AG04449 (cell line): ENCODE measurements at regions not wholly inside any gene's neighbourhood (a gene's known extent, or its start where the extent isn't known, plus 50 kb on each side); places are given as distances from the start of the nearest gene placed in this dataset.
A peak's percentile ranks its signal among the peaks of the same experiment; 100 is the strongest.

ENCODE experiments used
- CTCF ChIA-PET: fragments of 350-600 bp; formaldehyde crosslinking; extraction: SDS; loops from one replicate; lab custom pipeline; 2021; ENCODE audit warnings: antibody characterized with exemption; lab: Yijun Ruan, JAX
- POLR2A ChIA-PET: fragments of 400-600, 350-600 bp; formaldehyde crosslinking; extraction: SDS; loops from one replicate; lab custom pipeline; 2020; ENCODE audit warnings: antibody characterized with exemption, inconsistent platforms; lab: Yijun Ruan, JAX
- DNase-seq: peaks from one replicate; pipeline ENCODE4 v3.0.0-alpha.2; 2010; ENCODE audit warnings: low read depth, low spot score
- H3K4me3 ChIP-seq: 2 replicates; pipeline ENCODE4 v1.5.1; 2011; ENCODE audit warnings: low read depth, mild to moderate bottlenecking, control low read depth, low read length
- TF ChIP-seq, protein P1 (sequence below): IDR thresholded peaks from one replicate; pipeline ENCODE4 v1.5.1; 2011; ENCODE audit warnings: mild to moderate bottlenecking, moderate library complexity, low read length, control low read depth, inconsistent platforms; ENCODE audit not compliant: insufficient read depth; ENCODE audit errors: missing control alignments

DNA sequence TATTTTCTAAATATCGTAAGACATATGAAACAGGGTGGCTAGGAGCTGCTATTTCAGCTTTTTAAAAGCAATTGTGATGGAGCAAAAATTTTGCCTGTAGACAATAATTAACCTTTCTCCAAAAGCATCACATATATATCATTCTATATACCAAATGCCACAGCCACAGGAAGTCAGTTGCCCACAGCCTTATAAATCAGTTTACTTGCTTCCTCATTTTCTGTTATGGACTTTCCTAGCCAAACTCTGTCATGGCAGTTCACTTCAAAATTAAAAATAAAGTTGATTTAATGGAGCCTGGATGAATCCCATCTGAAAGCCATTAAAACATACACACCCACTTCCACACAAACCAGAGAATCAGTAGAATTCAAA, 93.4 kb upstream of the NHSL1 start:
- TF ChIP-seq, protein P1, sequence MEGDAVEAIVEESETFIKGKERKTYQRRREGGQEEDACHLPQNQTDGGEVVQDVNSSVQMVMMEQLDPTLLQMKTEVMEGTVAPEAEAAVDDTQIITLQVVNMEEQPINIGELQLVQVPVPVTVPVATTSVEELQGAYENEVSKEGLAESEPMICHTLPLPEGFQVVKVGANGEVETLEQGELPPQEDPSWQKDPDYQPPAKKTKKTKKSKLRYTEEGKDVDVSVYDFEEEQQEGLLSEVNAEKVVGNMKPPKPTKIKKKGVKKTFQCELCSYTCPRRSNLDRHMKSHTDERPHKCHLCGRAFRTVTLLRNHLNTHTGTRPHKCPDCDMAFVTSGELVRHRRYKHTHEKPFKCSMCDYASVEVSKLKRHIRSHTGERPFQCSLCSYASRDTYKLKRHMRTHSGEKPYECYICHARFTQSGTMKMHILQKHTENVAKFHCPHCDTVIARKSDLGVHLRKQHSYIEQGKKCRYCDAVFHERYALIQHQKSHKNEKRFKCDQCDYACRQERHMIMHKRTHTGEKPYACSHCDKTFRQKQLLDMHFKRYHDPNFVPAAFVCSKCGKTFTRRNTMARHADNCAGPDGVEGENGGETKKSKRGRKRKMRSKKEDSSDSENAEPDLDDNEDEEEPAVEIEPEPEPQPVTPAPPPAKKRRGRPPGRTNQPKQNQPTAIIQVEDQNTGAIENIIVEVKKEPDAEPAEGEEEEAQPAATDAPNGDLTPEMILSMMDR = no peak
- POLR2A ChIA-PET = no interaction called here

DNA sequence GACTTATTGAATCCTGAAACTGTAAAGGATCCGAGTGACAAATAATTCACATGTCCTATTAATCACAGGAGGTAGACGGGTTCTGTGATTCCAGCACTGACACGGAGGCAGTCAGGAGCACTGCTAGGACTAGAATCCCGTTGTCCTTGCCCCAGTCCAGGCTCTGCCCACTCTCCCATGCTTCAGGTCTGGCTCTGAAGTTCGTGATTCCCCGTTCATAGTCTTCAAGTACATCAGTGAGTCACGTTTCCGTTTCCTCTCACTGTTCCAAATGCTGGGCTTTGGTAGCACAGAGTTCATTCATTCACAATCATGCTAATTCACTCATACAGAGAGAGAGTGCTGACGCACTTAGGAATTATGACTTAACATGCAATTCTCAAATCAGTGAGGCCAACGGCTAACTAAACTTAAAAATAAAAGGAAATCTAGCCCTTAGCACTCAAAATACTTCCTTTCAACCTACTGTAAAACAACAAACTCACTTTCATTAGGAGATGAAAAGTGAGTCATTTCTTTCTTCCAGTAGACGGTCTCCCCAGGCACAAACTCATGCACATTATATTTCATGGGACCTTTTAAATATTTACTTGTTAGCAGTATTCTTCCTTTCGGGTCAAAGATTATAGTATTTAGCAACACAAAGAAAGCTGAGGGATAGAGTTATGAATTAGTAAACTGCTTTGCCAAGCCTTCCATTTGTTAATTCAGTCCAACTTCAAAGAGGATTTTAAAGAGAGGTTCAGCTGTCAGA, 94.0 kb upstream of the NHSL1 start:
- CTCF ChIA-PET = interaction anchor here (1.0 to 17.0 kb wide), 10 partner anchors 10 to 478 kb away, joined by 3 to 396 read pairs (median 26); partner anchors contain the start of gene CCDC28A
- peak overlapping the region; percentile 47 for H3K4me3 ChIP-seq
- DNase-seq = peak; percentile 90
- POLR2A ChIA-PET = no interaction called here
- TF ChIP-seq, protein P1 = no peak

More for the DNA sequence above, 93.4 kb upstream of the NHSL1 start:
- CTCF ChIA-PET = interaction anchor here (0.9 to 17.0 kb wide), 14 partner anchors 10 to 772 kb away, joined by 3 to 396 read pairs (median 16); partner anchors contain the start of gene CCDC28A
- DNase-seq = no peak
- H3K4me3 ChIP-seq = peak overlapping the region; percentile 47

DNA sequence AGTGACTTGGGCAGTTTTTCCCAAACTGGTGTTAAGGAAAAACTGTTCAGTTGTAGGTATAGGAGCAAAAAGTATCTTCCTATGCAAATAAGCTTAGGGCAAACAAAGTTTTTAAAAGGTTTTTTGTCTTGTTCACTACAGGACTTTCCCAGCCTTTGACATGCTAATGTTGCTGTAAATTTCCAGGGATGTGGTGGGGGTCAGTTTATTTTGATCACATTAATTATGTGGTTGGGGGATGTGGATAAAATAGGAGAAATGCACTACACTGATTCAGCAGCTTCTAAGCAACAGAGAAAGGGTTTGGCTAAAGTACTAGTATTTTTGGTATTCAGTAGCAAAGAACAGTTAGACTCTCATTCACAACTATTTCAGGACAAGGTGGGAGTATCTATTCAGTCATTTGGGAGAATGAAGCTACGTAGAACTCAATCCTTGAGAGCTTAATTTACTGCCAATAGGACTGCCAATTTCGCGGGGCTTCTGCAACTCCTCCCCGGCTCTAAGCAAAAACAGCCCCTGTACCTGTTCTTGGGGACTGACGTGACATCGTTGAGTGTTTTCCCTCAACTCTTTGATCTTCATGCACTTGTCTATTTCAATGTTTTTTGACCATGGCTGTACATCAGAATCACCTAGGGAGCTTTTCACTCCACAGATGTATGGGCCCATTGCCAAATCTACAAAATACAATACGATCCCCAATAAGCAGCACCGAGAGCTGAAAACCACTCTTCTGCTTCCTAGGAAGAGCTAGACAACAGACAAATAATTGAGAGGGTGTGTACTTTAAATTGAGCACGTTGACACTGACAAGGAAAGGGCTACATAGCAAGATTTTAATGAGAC, 94.8 kb upstream of the NHSL1 start:
- DNase-seq = no peak
- POLR2A ChIA-PET = no interaction called here
- TF ChIP-seq, protein P1 = no peak
- CTCF ChIA-PET = interaction anchor here (0.6 to 17.0 kb wide), 5 partner anchors 11 to 479 kb away, joined by 3 to 396 read pairs (median 4); partner anchors contain the start of gene CCDC28A
- H3K4me3 ChIP-seq = no peak overlapping the region

DNA sequence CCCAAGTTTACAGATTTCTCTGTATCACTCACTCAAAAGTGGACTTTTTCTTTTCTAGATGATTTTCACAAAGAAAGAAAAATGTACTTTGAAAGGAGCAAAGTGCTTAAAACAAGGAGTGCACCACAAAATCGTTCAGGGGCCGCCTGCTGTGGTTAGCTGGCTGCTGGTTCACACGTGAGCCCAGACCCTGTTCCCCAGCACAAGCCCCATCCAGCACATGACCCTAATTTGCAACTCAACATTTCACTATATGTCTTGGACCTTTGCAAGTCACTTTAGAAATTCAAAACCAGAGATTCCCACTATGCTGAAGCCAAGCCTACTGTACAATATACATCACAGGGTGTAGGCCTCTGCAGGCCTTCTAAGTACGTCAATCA, 95.5 kb upstream of the NHSL1 start:
- no peak overlapping the region for H3K4me3 ChIP-seq
- no peak for DNase-seq
- POLR2A ChIA-PET = no interaction called here
- CTCF ChIA-PET = interaction anchor here (0.6 to 17.0 kb wide), 4 partner anchors 23 to 480 kb away, joined by 3 to 396 read pairs (median 8); partner anchors contain the start of gene CCDC28A
- TF ChIP-seq, protein P1 = no peak

DNA sequence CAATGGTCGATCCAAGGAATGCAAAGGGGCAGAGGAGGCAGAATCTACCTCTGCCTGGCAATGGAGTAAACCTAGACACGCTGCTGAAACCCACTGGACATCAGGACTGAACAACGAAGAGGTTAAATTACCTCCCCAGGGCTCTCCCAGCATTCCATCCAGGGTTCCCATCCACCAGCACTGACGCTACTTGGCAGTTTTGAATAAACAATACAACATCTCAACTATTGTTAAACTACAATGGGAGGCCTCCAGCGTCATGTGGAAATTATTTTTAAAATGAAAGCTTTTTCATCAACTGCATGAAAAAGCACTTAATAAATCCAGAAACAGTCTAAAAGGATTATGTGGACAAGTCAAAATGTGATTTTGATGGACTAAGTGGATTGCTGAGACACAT, 96.8 kb upstream of the NHSL1 start:
- TF ChIP-seq, protein P1 = no peak
- H3K4me3 ChIP-seq = no peak overlapping the region
- DNase-seq = no peak
- CTCF ChIA-PET = interaction anchor here (1.1 to 17.0 kb wide), 2 partner anchors 20 to 173 kb away, joined by 4 to 396 read pairs; partner anchors contain the start of gene CCDC28A
- POLR2A ChIA-PET = interaction anchor here (0.5 kb wide), 1 partner anchor 582 kb away, joined by 3 read pairs; no protein-coding TSS in a partner anchor
